ENCODE measurements at regions not wholly inside any gene's neighbourhood (a gene's known extent, or its start where the extent isn't known, plus 50 kb on each side); places are given as distances from the start of the nearest gene placed in this dataset.

- no peak for TF ChIP-seq CTCF (IDR thresholded peaks at IDR 0.05; ENCODE audit: low read depth, low read length, poor library complexity, severe bottlenecking)
- TF ChIP-seq EZH2phosphoT487 (IDR thresholded peaks at IDR 0.05; ENCODE audit: borderline replicate concordance, low read length), result no peak
Measured at GRCh38 chr13:31545616-31546015, 193.7 kb upstream of the RXFP2 start.
